HCT116 (cell line): ENCODE measurements at regions not wholly inside any gene's neighbourhood (a gene's known extent, or its start where the extent isn't known, plus 50 kb on each side); places are given as distances from the start of the nearest gene placed in this dataset.

Experiments used
- ATAC-seq: fragments of 200-7000 bp; cut with Tn5 transposase; 2 replicates; pipeline ENCODE4 v1.9.1; 2020; ENCODE audit warnings: mild to moderate bottlenecking, moderate library complexity
- BruUV-seq: library from RNA; stranded (reverse); fragments of 400-500 nt; replicated peaks from 2 replicates; lab custom pipeline; 2021; lab: Mats Ljungman, UMichigan
- CTCF ChIA-PET: fragments of 300-600 bp; sonication (Branson Sonifier 250); formaldehyde crosslinking; loops from one replicate; lab custom pipeline; 2021; ENCODE audit warnings: antibody characterized with exemption; lab: Charles Lee
- POLR2A ChIA-PET: fragments of 300-600, 350-600 bp; sonication (Branson Sonifier 250); formaldehyde crosslinking; loops from one replicate; lab custom pipeline; 2021; ENCODE audit warnings: antibody characterized with exemption; lab: Charles Lee
- RAD21 ChIA-PET, 2 experiments: fragments of 300-600 bp; sonication (Branson Sonifier 250); formaldehyde crosslinking; loops; one replicate each; lab custom pipeline; 2023; ENCODE audit warnings: low total read pairs in 2 of 2; ENCODE audit not compliant: uncharacterized antibody in 2 of 2, unreplicated experiment in 2 of 2, low non-redundant PET in 1 of 2; lab: Charles Lee
- DNase-seq: peaks from one replicate; pipeline ENCODE4 v3.0.0-alpha.2; 2010; ENCODE audit warnings: low read depth, low spot score
- H2AFZ ChIP-seq: fragments of 200-600 bp; shearing (Covaris generic), sonication (generic); 2 replicates; pipeline ENCODE4 v1.6.1; 2017; ENCODE audit warnings: low read depth, mixed run types, mixed read lengths, antibody characterized with exemption, low read length; ENCODE audit not compliant: poor library complexity, severe bottlenecking
- H3K27ac ChIP-seq: 2 replicates; pipeline ENCODE4 v1.5.1; 2012; ENCODE audit warnings: low read depth, low read length
- H3K27me3 ChIP-seq: fragments of 200-600 bp; sonication (generic); 2 replicates; pipeline ENCODE4 v1.6.1; 2016; ENCODE audit warnings: mixed run types, low read length, mixed read lengths; ENCODE audit not compliant: insufficient read depth
- H3K36me3 ChIP-seq, 2 experiments: fragments of 200-500 bp in 1 of 2; fragments of 200-600 bp in 1 of 2; sonication (Bioruptor generic) in 1 of 2; sonication (generic) in 1 of 2; 2 replicates each; pipeline versions ENCODE4 v1.5.1 to v1.6.1; 2014 to 2016; ENCODE audit warnings: low read length in 2 of 2, inconsistent platforms in 1 of 2, mixed read lengths in 1 of 2, mixed run types in 1 of 2; ENCODE audit not compliant: insufficient read depth in 2 of 2, control insufficient read depth in 1 of 2
- H3K4me1 ChIP-seq, 2 experiments: fragments of 200-600 bp in 1 of 2; sonication (generic) in 1 of 2; 2 replicates each; pipeline versions ENCODE4 v1.5.1 to v1.6.1; 2012 to 2017; ENCODE audit warnings: low read length in 2 of 2, inconsistent platforms in 1 of 2, mild to moderate bottlenecking in 1 of 2, mixed read lengths in 1 of 2, mixed run types in 1 of 2, moderate library complexity in 1 of 2; ENCODE audit not compliant: insufficient read depth in 2 of 2, control insufficient read depth in 1 of 2
- H3K4me2 ChIP-seq: fragments of 200-600 bp; sonication (generic); 2 replicates; pipeline ENCODE4 v1.6.1; 2017; ENCODE audit warnings: mixed run types, low read length, mixed read lengths
- H3K4me3 ChIP-seq, 2 experiments: fragments of 200-600 bp in 1 of 2; sonication (generic) in 1 of 2; replicated peaks in 1 of 2; 2 replicates each; pipeline ENCODE4 v1.5.1; 2011 to 2016; ENCODE audit warnings: low read length in 2 of 2, control low read depth in 1 of 2, low read depth in 1 of 2, mild to moderate bottlenecking in 1 of 2, mixed read lengths in 1 of 2, mixed run types in 1 of 2
- H3K79me2 ChIP-seq: fragments of 200-600 bp; sonication (generic); 2 replicates; pipeline ENCODE4 v1.6.1; 2017; ENCODE audit warnings: mild to moderate bottlenecking, mixed run types, low read length, moderate library complexity, mixed read lengths; ENCODE audit not compliant: insufficient read depth
- H3K9ac ChIP-seq: fragments of 200-600 bp; sonication (generic); 2 replicates; pipeline ENCODE4 v1.6.1; 2016; ENCODE audit warnings: low read length, mixed read lengths
- H3K9me2 ChIP-seq: fragments of 200-600 bp; sonication (generic), shearing (Covaris generic); 2 replicates; pipeline ENCODE4 v1.6.1; 2017; ENCODE audit warnings: mixed run types, mild to moderate bottlenecking, moderate library complexity; ENCODE audit not compliant: insufficient read depth
- H3K9me3 ChIP-seq, 2 experiments: fragments of 200-500 bp in 1 of 2; fragments of 200-600 bp in 1 of 2; sonication (Bioruptor generic) in 1 of 2; sonication (generic) in 1 of 2; 2 replicates each; pipeline ENCODE4 v1.6.1; 2014 to 2017; ENCODE audit warnings: low read length in 2 of 2, mixed read lengths in 2 of 2, inconsistent platforms in 1 of 2, low read depth in 1 of 2, mild to moderate bottlenecking in 1 of 2, mixed run types in 1 of 2, moderate library complexity in 1 of 2; ENCODE audit not compliant: control insufficient read depth in 1 of 2, insufficient read depth in 1 of 2
- H4K20me1 ChIP-seq: fragments of 200-600 bp; sonication (generic), shearing (Covaris generic); 2 replicates; pipeline ENCODE4 v1.6.1; 2017; ENCODE audit warnings: mixed run types, mild to moderate bottlenecking, moderate library complexity; ENCODE audit not compliant: insufficient read depth
- CBX3 ChIP-seq: IDR thresholded peaks from 2 replicates; pipeline ENCODE4 v1.6.1; 2012; ENCODE audit warnings: low read depth
- EGR1 ChIP-seq: IDR thresholded peaks from 2 replicates; pipeline ENCODE4 v1.6.1; 2012; ENCODE audit warnings: low read depth
- ELF1 ChIP-seq: IDR thresholded peaks from 2 replicates; pipeline ENCODE4 v1.6.1; 2012; ENCODE audit warnings: low read depth, borderline replicate concordance
- POLR2A ChIP-seq: IDR thresholded peaks from 2 replicates; pipeline ENCODE4 v1.7.0; 2011; ENCODE audit warnings: borderline replicate concordance; ENCODE audit not compliant: insufficient read depth, insufficient read length; ENCODE audit errors: extremely low read depth
- SIN3A ChIP-seq: IDR thresholded peaks from 2 replicates; pipeline ENCODE4 v1.6.1; 2012; ENCODE audit warnings: low read depth
- SP1 ChIP-seq: IDR thresholded peaks from 2 replicates; pipeline ENCODE4 v1.6.1; 2012; ENCODE audit warnings: low read depth
- TCF7L2 ChIP-seq: IDR thresholded peaks from 2 replicates; pipeline ENCODE4 v1.7.0; 2011; ENCODE audit warnings: borderline replicate concordance, inconsistent platforms; ENCODE audit not compliant: insufficient read depth, insufficient read length; ENCODE audit errors: extremely low read depth
- ZFX ChIP-seq: fragments of 450-650 bp; IDR thresholded peaks from 2 replicates; pipeline ENCODE4 v1.6.1; 2017
- ZNF274 ChIP-seq: fragments of 200-500 bp; sonication (Bioruptor generic); IDR thresholded peaks from 2 replicates; pipeline ENCODE4 v1.6.1; 2014; ENCODE audit warnings: mild to moderate bottlenecking, low read depth, low read length, inconsistent platforms
- intact Hi-C: fragments of 100-400 bp; cut with micrococcal nuclease; formaldehyde crosslinking; loops from 2 replicates; pipeline ENCODE4 v1.10.0; 2022
- TF ChIP-seq, protein P1 (sequence below): IDR thresholded peaks from 2 replicates; pipeline ENCODE4 v1.6.1; 2012

DNA sequence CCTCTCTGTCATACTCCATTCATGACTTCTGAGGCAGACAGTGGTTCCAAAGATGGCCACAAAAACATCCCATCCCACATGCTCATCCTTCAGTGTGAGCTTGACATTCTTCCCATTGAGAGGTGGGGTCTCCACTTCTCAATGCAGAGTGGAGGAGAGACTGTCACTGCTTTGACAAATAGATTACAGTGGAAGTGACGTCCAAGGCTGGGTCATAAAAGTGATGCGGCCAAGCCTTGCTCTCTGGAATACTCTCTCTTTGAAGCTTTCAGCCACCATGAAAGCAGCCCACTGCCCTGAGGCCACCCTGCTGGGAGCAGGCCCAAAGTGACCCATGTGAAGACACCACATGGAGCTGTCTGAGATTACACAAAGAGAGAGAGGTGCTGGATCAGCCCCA, 59.0 kb upstream of the DNAH5 start:
- intact Hi-C loops, result no loop called here
- H3K4me2 ChIP-seq, result no peak overlapping the region
- DNase-seq (no peak), ATAC-seq (no peak)
- no peaks in the 10 kb centered on the region for H3K36me3 ChIP-seq
- RAD21 ChIA-PET, result no interaction called here
- no peak overlapping the region for H3K27ac ChIP-seq
- no TSS peak for BruUV-seq
- no peaks in the 10 kb centered on the region for H3K9me2 ChIP-seq
- POLR2A ChIA-PET, result no interaction called here
- no peaks in the 10 kb centered on the region for H3K4me1 ChIP-seq
- H2AFZ ChIP-seq, result no peak overlapping the region
- no peaks in the 10 kb centered on the region for H3K9me3 ChIP-seq
- TF ChIP-seq, protein P1, sequence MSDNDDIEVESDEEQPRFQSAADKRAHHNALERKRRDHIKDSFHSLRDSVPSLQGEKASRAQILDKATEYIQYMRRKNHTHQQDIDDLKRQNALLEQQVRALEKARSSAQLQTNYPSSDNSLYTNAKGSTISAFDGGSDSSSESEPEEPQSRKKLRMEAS, result no peak
- no peak for TF ChIP-seq CBX3
- TF ChIP-seq ZFX, result no peak
- no peak for TF ChIP-seq POLR2A
- TF ChIP-seq TCF7L2, result no peak
- TF ChIP-seq ZNF274, result no peak
- no peak for TF ChIP-seq EGR1
- no peak for TF ChIP-seq ELF1
- no peak overlapping the region for H3K4me3 ChIP-seq
- H3K9ac ChIP-seq, result no peak overlapping the region
- CTCF ChIA-PET, result no interaction called here
- no peaks in the 10 kb centered on the region for H4K20me1 ChIP-seq
- no peaks in the 10 kb centered on the region for H3K27me3 ChIP-seq
- no peaks in the 10 kb centered on the region for H3K79me2 ChIP-seq

DNA sequence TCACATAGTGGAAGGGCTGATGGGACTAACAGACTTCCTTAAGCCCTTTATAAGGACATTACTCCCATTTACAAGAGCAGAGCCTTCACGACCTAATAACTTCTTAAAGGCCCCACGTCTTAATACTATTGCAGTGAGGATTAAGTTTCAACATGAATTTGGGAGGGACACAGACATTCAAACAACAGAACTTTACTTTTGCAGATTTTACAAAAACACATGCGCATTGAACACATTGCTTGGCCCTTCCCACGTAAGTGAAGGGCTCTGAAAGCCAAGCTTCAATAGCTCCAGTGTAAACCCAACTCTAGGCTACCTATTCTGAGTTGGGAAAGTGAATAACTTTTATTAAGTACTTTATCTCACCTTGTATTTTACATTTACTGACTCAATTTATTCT, 53.8 kb upstream of the DNAH5 start:
- ChIA-PET RAD21 (no interaction called here), CTCF (no interaction called here), POLR2A (no interaction called here)
- ATAC-seq, result no peak
- H3K4me1 ChIP-seq, result no peaks in the 10 kb centered on the region
- BruUV-seq, result no TSS peak
- H3K9ac ChIP-seq, result no peak overlapping the region
- H3K27ac ChIP-seq, result no peak overlapping the region
- no peaks in the 10 kb centered on the region for H3K9me2 ChIP-seq
- no peaks in the 10 kb centered on the region for H3K79me2 ChIP-seq
- no peaks in the 10 kb centered on the region for H3K27me3 ChIP-seq
- no peak overlapping the region for H2AFZ ChIP-seq
- H3K4me3 ChIP-seq, result no peak overlapping the region
- intact Hi-C loops, result no loop called here
- no peaks in the 10 kb centered on the region for H4K20me1 ChIP-seq
- no peak overlapping the region for H3K4me2 ChIP-seq
- no peaks in the 10 kb centered on the region for H3K36me3 ChIP-seq
- no peaks in the 10 kb centered on the region; a peak in 1 of 4 replicates for H3K9me3 ChIP-seq
- no peak for DNase-seq
- TF ChIP-seq ELF1 (no peak), POLR2A (no peak), SIN3A (no peak), SP1 (no peak)
